NAMALWA (cell line): ENCODE measurements at regions not wholly inside any gene's neighbourhood (a gene's known extent, or its start where the extent isn't known, plus 50 kb on each side); places are given as distances from the start of the nearest gene placed in this dataset.

Experiments
- DNase-seq: peaks from one replicate; pipeline ENCODE4 v3.0.0-alpha.2; 2015; ENCODE audit warnings: low spot score

DNA sequence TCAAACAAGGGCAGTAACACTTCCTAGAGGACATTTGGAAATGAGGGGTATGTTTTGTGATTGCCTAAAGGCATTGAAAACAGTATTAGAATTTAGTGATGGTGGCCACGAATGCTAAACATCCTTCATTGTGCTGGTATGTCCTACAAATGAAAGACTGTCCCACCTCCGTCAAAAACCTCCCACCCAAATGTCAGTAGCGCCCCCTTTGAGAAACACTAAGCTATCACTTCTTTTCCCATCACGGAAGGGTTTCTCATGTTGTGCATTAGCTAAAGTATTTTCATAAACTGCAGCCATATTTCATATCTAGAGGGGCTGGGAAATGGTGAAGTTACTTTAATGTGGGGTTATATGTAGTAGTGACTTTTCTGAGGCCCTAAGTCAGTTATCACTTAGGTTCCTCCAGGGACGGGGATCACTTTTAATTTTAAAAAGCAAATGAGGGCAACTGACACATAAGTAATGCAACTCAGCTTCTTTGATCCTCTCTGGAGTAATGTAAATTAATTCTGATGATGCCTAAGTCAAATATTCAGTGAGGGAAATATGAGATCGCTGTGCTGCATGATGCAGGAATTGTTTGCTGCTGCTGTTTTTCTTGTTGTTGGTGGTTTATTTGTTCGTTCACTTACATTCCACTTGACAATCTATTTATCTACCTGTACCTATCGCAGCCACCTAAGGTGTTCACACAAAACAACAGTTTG is 1403.4 kb upstream of the TENM4 start:
- no peak for DNase-seq

DNA sequence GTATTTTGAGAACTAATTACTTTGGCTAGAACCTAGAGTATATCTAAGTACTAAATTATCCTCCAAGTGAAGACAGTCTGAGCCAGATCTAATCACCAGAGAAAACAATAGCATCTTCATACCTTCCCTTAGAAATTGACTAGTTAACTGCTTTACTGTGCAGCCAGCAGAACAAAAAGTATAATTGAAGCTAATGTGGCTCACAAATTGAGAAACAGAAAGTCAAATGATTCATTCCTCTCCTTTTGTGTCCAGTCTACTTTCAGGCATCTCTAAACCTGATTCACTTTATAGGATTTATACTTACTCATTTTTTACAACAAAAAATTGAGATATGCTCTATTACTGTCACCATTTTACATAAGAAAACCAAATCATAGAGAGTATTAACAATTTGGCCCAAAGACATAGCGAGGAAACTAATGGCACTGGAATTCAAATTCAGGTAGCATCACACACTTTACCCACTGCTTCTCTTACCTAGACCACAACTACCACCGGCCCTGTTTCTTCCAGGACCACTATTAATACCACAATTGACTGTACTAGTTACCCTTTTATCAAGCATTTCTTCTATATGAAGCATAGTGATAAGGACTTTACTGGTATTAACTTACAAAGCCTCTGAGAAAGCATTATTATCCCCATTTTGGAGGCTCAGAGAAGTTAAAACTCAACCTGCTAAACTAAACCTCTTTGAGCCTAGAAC is 1402.6 kb upstream of the TENM4 start:
- no peak for DNase-seq

DNA sequence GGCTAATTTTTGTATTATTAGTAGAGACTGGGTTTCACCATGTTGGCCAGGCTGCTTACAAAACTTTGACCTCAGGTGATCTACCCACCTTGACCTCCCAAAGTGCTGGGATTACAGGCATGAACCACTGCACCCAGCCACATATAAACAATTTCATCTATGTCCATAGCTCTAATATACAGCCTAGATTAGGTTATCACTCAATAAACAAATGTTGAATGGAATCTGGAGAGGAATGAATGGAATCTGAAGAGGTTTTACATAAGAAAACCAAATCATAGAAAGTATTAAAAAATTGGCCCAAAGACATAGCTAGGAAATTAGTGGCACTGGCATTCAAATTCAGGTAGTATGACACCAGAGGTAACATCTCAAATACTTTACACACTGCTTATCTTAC is 1401.4 kb upstream of the TENM4 start:
- DNase-seq, result no peak

DNA sequence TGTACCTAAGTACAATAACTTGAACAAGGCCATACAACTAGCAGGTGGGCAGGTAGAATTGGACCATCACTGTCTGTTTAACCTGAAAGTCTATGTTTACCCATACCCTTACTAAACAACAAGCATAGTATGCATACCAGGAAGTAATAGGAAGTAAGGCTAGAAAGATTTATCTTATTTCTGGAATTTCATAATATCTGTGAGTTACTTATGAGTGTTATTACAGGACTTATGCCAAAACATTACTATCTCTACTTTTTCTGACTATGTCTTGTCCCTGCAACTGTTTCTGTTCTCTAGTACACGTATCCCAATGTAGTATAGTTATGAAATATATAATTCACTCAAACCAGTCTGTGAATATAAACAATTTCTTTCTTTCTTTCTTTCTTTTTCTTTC is 1400.8 kb upstream of the TENM4 start:
- DNase-seq, result no peak

DNA sequence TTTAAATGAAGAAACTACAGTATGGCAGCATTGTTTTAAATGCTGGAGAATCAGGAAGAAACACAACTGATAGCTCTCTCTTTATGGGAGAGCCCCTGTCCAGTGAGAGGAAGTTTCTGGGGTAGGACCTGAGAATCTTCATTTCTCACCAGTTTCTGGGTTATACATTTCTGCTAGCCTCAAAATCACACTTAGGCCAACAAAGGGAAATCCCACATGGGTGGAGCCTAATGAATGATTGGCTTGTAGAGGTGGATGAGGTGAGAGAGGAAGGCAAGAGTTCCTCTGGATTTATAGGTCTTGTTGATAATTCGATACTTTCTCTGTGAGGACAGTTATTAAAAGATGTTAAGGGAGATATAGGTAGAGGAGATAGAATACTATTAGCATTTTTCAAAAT is 1397.3 kb upstream of the TENM4 start:
- DNase-seq, result no peak

DNA sequence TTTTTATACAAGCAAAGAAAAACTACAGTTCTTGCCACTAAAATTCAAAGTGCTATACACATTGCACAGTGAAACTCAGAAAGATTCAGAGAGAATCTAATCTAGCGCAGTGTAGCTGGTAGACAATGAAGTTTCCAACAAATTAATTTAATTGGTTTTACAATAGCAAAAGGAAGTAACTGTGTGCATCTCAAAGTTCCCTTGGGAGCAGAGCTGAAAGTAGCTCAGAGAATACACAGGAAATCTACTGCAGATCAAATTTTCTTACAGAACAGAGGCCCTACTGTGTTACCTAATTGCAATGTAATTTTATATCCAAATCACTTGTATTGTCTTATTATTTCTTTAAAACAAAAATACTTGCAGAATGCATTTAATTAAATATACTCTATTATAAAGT is 1396.2 kb upstream of the TENM4 start:
- no peak for DNase-seq

DNA sequence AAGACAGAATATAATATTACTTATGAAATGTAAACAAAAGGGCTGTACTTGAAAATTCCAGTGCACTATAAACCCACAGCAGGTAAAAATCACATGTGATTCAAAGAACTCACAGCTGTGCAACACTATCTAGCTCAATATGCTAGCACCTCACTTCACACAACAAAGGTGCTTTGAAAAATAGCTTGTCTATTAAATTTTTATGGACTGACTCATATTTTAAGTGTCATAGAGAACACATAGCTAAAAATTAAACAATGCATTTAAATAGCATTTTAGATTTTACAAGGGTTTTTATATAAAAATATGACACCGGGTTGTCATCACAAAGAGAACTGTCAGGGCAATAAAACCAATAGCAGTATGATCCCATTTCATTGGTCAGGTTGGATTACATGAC is 1390.5 kb upstream of the TENM4 start:
- no peak for DNase-seq

DNA sequence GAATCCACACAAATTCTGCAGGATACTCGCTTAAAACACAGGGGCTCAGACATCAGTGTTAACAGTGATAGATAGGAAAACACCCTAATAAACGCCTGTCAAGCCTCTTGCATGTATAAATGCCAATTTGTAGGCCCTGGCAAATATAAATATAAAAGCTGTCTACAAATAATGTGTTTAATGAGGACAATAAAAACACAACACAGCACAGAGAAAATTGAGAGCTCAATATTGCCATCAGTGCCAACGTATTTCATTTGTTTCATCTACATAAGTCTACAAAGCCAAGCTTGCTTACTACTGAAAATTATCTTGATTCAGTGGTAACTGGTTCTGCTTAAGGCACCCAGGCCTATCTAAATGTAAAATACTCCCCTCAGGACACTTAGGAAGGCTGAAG is 1387.0 kb upstream of the TENM4 start:
- no peak for DNase-seq

DNA sequence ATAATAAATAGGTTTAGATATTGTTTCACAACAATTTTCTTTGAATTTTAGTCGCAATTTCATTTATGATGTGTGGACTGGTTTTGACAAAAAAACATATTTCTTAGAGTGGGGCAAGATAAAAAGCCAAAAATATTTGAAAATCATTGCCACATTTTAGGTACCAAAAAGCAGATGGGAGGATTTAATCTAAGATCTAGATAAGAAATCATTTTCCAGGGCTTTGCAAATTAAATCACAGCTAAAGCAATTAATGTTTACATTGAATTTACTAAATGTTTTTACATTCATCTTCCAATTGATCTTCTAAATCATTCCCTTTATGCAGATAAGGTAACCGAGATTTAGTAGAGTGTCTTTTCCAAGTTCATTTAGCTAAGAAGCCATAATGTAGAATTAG is 1386.0 kb upstream of the TENM4 start:
- DNase-seq, result no peak

DNA sequence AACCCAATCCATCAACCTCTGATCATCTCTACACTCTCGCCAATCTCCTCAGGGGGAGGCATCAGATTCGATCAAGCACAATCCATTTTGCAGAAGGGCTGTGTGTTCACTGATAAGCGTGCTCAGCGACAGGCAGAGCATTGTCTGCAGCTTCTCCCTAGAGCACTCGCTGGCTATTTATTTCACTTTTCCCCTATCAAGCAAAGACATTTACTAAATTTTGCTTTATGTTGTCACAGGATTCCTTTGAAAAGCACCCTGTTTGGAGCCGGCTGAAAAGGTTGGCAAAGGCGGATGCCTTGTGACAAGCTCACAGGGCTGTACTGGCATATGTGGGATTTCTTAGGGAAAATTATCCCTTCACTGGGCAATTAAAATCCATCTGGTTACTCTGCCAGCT is 1381.5 kb upstream of the TENM4 start:
- no peak for DNase-seq

DNA sequence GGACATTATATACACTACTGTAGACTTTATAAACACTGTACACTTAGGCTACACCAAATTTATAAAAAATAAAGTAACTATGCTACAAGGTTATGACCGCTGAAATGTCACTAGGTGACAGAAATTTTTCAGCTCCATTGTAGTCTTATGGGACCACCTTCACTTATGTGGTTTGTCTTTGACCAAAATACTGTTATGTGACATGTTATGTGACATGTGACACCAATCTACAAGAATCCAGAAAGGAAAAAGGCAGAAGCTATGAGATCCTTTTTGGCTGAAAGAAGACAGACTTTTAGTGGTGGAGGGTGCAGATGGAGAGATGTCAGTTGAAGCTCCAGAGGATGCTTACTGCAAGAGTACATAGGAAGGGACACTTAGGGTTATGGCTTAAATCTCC is 1378.4 kb upstream of the TENM4 start:
- DNase-seq, result no peak

DNA sequence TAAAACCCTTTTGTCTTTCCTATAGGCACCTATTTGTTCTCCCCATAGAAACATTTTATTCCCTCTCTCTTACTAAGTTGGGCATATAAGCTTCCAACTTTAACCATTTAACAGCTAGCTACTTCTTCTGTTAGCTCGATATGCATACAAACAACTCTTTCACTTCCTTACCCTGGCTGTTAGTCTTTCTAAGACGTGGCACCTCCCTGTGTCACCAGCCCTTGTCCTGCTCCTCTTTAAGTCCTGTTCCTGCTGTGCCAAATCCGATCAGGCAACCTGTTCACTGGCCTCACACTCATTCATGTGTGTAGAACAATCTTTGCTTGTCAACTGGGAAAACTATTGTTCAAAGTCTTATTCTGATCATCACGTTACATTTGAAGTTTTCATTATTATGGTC is 1376.1 kb upstream of the TENM4 start:
- peak; percentile 9 for DNase-seq

DNA sequence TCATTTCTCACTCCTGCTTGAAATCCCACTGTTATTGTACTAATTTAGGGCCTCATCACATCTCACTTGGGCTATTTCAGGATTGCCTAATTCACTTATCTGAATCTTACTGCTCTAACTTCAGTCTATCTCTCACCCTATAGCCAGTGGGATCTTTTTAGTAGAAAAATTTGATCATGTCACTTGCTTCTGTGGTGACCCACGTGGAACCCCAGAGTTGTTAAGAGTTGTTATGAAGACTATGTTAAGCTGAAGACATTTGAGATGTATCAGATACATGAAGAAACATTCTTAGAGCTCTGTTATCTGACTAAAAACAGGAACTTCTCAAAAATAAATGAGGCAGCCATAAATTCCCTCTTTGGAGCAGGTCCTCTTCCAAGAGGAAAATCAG is 1375.6 kb upstream of the TENM4 start:
- peak; percentile 6 for DNase-seq

DNA sequence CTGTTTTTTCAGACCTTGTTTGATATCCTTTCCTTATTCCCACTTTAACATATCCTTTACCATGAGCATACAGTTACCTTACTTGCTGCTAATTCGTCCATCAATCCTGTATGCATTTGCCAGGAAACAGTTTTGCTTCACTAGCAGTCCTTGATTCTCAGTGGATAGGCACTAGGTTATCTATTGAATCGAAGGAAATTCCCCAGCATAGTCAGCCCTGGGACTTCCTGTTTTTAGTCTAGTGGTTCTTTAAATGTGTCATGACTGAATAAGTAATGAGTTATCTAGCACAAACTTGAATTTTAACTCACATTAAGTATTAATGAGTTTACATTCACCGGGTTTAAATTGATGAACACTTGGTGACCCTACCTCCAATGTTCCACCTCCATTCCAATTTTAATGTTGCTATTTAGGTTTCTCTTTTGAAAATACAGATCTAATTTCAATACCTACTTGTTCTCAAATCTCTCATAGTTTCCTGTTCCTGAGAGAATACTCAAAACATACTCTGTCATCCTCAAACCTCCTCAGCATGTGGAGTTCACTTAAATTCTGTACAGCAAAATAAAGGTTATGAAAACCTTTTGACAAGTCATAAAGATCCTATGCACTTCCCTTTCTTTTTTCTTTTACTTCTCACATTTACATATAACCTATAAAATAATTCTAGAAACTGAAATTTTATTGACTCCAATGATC is 1375.1 kb upstream of the TENM4 start:
- peak; percentile 41 for DNase-seq

DNA sequence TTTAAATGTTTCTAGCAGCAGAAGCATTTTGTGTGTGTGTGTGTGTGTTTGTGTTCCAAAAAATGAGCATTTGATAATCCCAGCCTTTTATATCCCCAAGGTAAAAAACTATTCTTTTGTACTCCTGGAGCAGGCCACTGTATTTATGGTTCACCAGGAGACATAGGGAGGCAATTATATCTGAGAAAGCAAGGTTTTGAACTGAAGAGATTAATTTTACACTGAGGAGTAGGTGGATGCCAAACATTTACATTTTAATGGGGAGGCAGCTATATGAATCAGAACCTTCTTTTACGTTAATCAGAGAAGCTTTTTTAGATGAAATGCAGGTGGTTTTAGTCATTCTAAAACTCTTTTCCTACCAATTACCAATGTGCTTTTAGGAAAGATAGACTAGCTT is 1374.0 kb upstream of the TENM4 start:
- no peak for DNase-seq

DNA sequence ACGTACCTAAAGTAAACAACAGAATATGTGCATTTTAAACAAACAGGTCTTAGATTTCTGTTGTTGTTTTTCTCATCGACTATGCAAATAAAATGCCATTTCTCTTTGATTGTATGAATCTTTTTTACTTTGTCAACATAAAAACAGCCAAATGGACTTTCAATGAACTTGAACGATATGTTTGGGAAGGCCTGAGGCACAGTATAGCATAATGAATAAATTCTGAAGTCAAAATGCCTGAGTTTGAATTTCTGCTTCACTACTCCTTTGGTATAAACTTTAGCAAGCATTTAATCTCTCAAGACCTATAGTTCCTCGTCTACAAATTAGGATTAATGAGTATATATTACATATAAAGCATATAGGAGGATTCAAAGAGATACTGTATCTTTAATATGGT is 1369.9 kb upstream of the TENM4 start:
- DNase-seq, result no peak

DNA sequence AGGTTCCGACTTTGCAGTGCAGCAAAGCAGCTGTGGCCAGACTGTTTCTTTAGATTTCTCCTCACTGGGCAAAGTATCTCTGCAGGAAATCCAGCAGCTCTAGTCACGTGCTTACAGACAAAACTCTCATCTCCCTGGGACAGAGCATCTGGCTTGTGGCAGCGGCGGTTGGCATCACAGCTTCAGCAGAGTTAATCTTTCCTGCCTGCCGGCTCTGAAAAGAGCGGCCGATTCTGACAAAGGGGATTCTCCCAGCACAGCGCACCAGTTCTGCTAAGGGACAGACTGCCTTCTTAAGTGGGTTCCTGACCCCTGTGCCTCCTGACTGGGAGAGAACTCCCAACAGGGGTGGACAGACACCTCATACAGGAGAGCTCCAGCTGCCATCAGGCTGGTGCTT is 1357.3 kb upstream of the TENM4 start:
- no peak for DNase-seq

DNA sequence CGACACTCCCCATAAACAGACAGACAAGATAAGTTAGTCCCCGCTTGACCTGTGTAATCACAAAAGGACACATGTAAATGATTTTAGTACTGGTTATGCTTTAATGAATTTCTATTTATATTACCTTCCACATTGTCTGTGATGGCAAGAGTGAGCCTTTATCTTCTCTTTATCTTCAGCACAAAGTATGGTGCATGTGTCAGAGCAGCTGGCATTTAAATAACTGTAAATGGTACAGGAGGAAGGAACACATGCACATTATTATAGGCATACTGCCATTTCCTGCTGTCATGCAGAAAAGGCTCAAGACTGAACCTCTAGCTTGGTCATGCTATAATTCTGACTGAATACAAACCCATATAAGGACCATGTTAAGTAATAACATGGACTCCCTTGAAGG is 1342.7 kb upstream of the TENM4 start:
- no peak for DNase-seq

DNA sequence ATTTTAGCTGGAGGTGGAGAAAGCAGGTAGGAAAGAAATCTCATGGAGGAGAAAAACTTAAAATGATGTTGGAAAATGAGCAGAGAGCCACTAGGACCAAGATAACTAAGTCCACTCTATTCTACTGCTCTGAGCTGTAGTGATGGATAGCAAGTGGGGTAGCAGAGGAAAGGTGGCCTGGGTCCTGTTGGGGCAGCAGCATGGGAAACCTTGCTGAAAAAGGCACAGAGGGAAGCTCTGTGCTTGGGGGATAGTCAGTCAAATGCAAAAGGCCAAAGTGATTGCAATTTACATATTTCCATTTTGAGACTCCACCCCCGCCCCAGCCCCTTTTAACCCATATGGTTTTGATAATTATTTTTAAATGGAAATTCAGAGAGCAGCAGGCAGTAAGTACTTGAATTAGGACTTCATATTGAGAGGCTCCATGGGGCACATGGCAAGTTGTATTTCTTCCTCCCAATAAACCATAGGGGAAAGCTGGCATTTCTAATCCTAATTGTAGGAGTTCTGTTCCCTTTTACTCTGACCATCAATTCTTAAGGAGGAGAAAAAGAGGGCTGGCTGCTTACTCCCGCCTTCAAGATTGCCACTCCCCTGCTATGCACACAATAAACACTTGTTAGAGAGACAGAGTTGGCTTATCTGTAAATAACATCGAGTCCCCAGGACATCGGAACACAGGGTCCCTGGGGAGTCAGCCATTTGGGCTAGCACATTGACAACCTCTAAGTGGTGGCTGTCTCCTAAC is 1341.5 kb upstream of the TENM4 start:
- DNase-seq, result no peak

DNA sequence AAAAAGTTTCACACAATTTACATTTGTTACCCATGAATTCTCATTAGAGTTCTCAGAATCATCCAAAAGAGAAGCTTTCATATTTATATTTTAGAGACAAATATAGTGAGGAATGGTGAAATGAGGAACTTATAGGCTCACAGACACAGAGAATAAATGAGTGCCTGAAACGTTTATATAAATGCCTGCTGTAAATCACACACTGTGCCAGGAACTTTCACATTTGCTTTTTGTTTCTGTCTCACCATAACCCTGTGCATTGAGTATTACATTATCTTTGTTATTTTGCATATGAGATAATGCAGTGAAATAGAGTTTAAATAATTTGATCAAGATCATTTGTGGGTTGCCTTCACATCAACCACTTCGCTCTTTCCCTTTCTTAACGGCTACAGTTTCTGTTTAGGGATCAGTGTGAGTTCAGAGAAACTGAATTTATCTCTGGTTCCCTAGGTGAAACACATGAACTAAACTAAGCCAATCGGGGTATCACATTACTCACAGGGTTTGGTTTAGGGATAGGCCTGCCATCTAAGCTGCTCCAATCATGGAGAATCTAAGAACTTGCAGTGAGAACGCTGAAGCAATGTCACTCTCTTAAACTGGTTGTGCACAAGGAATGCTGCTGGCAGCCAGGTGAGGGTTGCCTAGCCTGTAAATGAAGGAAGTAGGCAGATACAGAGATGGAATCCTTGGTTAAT is 1339.2 kb upstream of the TENM4 start:
- no peak for DNase-seq

DNA sequence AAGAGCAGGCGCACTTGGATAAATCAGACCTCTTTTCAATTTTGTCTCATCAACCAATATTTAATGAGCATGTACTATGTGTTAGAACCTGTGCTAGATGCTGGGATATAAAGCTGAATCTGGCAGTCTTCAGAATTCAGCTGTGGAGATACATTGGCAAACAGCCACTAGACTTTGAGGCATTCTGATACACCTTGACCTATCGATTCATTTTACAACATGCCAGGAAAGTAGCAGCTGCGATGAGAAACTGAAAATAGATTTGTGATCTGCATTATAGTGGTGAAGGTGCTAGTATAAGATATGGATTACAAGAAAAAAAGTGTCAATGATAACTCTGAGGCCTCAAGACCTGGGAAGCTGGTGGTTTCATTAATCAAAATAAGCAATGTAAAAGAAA is 1338.1 kb upstream of the TENM4 start:
- no peak for DNase-seq

DNA sequence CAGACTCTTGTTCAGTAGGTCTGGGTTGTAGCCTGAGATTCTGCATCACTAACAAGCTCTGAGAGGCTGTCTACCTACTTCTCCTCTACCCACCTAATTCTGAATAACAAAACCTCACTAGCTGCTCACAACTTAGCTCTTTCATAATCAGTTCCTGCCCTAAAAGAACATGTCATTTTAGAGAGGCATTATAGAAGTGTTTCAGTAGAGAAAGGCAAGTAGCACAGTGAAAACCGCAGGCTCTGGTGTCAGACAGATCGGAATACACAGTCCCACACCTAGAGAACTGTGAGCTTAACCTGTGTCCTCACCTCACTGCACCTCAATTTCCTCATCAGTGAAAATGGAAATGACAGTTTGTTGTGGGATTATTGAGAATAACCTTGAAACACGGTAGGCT is 1337.6 kb upstream of the TENM4 start:
- no peak for DNase-seq
